ENCODE measurements at regions not wholly inside any gene's neighbourhood (a gene's known extent, or its start where the extent isn't known, plus 50 kb on each side); places are given as distances from the start of the nearest gene placed in this dataset.

- H3K4me3 ChIP-seq (ENCODE audit: low read depth, low read length): no peak overlapping the region
- H3K27me3 ChIP-seq (ENCODE audit: control insufficient read depth, insufficient read depth, low read length): no peaks in the 10 kb centered on the region
- no peak for DNase-seq (ENCODE audit: low read depth)
- H3K36me3 ChIP-seq (ENCODE audit: control insufficient read depth, insufficient read depth, low read length): no peaks in the 10 kb centered on the region
- TF ChIP-seq CTCF (IDR thresholded peaks at IDR 0.05; ENCODE audit: insufficient read depth, low read length, poor library complexity, severe bottlenecking): no peak
These were observed 120.4 kb downstream of the FOXG1 start for GRCh38 chr14:28886940-28887339.

- H3K27me3 ChIP-seq (ENCODE audit: control insufficient read depth, insufficient read depth, low read length): no peaks in the 10 kb centered on the region
- DNase-seq (ENCODE audit: low read depth): no peak
- H3K36me3 ChIP-seq (ENCODE audit: control insufficient read depth, insufficient read depth, low read length): no peaks in the 10 kb centered on the region
- TF ChIP-seq CTCF (IDR thresholded peaks at IDR 0.05; ENCODE audit: insufficient read depth, low read length, poor library complexity, severe bottlenecking): no peak
- no peak overlapping the region for H3K4me3 ChIP-seq (ENCODE audit: low read depth, low read length)
These were observed 128.8 kb downstream of the FOXG1 start for GRCh38 chr14:28895389-28895788.

GRCh38 chr14:28896337-28896736, 129.8 kb downstream of the FOXG1 start:
- Histone ChIP-seq H3K27me3 (ENCODE audit: control insufficient read depth, insufficient read depth, low read length) (no peaks in the 10 kb centered on the region), H3K4me3 (ENCODE audit: low read depth, low read length) (no peak overlapping the region), H3K36me3 (ENCODE audit: control insufficient read depth, insufficient read depth, low read length) (no peaks in the 10 kb centered on the region)
- TF ChIP-seq CTCF (IDR thresholded peaks at IDR 0.05; ENCODE audit: insufficient read depth, low read length, poor library complexity, severe bottlenecking): no peak
- DNase-seq (ENCODE audit: low read depth): no peak

GRCh38 chr14:28901631-28902030, 135.0 kb downstream of the FOXG1 start:
- DNase-seq (ENCODE audit: low read depth): no peak
- TF ChIP-seq CTCF (IDR thresholded peaks at IDR 0.05; ENCODE audit: insufficient read depth, low read length, poor library complexity, severe bottlenecking): no peak

GRCh38 chr14:28902930-28903329, 136.3 kb downstream of the FOXG1 start:
- Histone ChIP-seq H3K4me3 (ENCODE audit: low read depth, low read length) (no peak overlapping the region), H3K36me3 (ENCODE audit: control insufficient read depth, insufficient read depth, low read length) (no peaks in the 10 kb centered on the region), H3K27me3 (ENCODE audit: control insufficient read depth, insufficient read depth, low read length) (no peaks in the 10 kb centered on the region)
- no peak for DNase-seq (ENCODE audit: low read depth)
- no peak for TF ChIP-seq CTCF (IDR thresholded peaks at IDR 0.05; ENCODE audit: insufficient read depth, low read length, poor library complexity, severe bottlenecking)

More at GRCh38 chr14:28901631-28902030, 135.0 kb downstream of the FOXG1 start:
- Histone ChIP-seq H3K36me3 (ENCODE audit: control insufficient read depth, insufficient read depth, low read length) (no peaks in the 10 kb centered on the region), H3K27me3 (ENCODE audit: control insufficient read depth, insufficient read depth, low read length) (no peaks in the 10 kb centered on the region), H3K4me3 (ENCODE audit: low read depth, low read length) (no peak overlapping the region)

- Histone ChIP-seq H3K27me3 (ENCODE audit: control insufficient read depth, insufficient read depth, low read length) (no peaks in the 10 kb centered on the region), H3K36me3 (ENCODE audit: control insufficient read depth, insufficient read depth, low read length) (no peaks in the 10 kb centered on the region), H3K4me3 (ENCODE audit: low read depth, low read length) (no peak overlapping the region)
- no peak for TF ChIP-seq CTCF (IDR thresholded peaks at IDR 0.05; ENCODE audit: insufficient read depth, low read length, poor library complexity, severe bottlenecking)
- no peak for DNase-seq (ENCODE audit: low read depth)
These were observed 144.9 kb downstream of the FOXG1 start for GRCh38 chr14:28911521-28911920.
